22Rv1 (cell line): ENCODE measurements at regions not wholly inside any gene's neighbourhood (a gene's known extent, or its start where the extent isn't known, plus 50 kb on each side); places are given as distances from the start of the nearest gene placed in this dataset.

ENCODE experiments used
- CTCF ChIP-seq: fragments of 450-650 bp; IDR thresholded peaks from 2 replicates; pipeline ENCODE4 v1.5.1; 2017; ENCODE audit warnings: mild to moderate bottlenecking
- ZFX ChIP-seq: fragments of 450-650 bp; IDR thresholded peaks from 2 replicates; pipeline ENCODE4 v1.6.1; 2017; ENCODE audit warnings: antibody characterized with exemption, borderline replicate concordance

- TF ChIP-seq CTCF (no peak), ZFX (no peak)
Observed at GRCh38 chr2:14082640-14083039, 549.9 kb upstream of the LRATD1 start.
